Kidney glomerular epithelial cell (primary cell): ENCODE measurements at regions not wholly inside any gene's neighbourhood (a gene's known extent, or its start where the extent isn't known, plus 50 kb on each side); places are given as distances from the start of the nearest gene placed in this dataset.

Source experiments
- DNase-seq: peaks from one replicate; lab custom pipeline; 2025; lab: John Stamatoyannopoulos, UW

GRCh38 chr2:20560011-20560410, 90.9 kb downstream of the HS1BP3 start:
- no peak for DNase-seq

DNA sequence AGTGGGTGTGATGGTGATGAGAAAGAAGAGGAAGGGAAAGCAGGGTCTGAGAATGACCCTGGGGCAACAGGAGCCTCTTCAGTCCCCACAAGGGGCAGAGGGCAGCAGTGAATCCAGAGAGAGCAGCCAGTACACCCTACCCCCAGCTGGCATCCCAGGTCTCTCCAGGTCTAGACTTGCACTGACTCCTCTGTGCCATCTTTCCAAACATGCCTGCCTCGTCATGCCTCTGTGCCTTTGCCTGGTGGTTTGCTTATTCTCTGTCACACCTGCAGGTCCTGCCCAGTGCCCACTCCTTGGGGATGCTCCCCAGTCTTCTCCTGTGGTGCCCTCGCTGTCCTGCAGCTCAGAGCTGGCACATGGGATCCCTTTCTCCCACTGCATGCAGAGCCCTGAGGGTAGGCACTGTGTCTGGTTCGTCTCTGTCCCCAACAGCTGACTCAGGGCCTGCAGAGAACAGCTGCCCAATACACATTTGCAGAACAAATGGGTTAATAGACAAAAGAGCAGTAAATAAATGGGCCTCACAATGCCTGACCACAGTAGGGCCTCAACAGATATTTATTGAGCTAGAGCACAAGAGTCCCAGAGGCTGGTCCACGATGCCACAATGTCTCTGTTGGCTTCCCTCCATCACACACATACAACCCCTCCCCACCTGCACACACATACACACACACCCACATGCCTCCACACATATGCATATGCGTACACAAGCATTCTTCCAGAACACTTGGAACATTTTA, 89.8 kb downstream of the HS1BP3 start:
- no peak for DNase-seq

DNA sequence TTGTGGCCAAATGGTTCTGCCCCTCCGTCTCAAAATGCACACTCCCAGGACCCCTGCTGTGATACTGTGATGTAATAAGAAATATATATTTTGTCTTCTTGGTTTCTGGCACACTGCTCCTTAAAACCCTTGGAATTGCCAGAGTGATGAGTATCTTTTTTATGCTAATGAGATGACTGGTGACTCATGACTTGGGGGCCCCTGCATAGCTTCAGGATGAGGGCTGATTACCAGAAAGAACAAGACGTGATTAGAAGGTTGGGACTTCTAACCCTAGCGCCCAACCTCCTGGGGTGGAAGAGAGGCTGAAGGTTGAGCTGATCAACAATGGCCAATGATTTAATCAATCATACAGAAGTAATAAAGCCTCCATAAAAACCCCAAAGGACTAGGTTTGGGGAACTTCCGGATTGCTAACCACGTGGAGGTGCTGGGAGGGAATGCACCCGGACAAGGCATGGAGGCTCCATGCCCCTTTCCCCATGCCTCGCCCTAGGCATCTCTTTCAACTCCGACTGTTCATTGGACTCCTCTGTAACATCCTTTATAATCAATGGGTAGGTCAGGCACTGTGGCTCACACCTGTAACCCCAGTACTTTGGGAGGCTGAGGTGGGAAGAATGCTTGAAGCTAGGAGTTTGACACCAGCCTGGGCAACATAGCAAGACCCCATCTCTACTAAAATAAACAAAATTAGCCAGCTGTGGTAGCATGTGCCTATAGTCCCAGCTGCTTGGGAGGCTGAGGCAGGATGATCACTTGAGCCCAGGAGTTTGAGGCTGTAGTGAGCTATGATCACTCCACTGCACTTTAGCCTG, 89.1 kb downstream of the HS1BP3 start:
- DNase-seq: peak; percentile 57

DNA sequence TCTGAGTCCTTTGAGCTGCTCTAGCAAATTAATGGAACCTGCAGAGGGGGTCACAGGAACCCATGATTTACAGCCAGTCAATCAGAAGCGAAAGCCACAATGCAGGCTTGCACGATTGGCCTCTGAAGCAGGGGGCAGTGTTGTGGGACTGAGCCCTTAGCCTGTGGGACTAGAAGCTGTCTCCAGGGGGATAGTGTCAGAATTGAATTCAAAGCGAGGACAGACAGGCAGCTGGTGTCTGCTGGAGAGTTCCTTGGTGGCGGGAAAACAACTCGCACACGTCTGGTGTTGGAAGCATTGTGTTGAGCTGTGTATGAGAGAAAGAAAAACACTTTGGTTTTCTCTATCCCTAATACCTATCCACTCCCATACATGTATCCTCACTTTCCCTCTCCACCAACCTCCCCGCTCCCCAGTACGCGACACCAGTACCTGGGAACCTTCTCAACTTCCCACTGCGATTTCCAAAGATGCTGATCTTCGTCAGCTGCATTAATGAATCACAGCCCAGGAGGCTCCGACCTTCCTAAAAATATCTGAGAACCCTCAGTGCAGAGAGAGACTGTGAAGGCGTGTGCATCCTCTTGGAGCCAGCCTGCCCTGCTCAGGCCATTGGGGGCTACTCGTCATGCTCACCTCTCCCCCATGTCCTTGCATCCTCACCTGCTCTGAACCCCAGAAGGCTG, 88.2 kb downstream of the HS1BP3 start:
- DNase-seq: no peak

DNA sequence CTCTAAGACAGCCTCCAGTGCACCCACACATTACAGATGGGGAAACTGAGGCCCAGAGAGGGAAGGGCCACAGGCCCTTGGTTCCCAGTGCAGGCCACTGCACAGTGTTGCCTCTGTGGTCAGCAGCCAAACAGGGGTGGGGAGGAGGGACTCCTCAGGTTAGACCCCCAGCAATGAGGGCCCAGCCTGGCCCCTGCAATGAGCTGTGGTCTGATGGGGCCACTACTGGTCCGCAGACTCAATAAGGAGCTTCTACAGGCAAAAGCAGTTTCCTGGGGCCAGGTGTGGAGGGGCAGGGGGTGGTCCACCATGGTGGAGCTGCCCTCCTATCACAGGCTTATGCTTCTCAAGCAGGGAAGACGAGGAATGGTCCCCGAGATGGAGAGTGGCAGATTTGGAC, 87.6 kb downstream of the HS1BP3 start:
- no peak for DNase-seq

- DNase-seq: no peak
Observed at GRCh38 chr2:20563833-20564232, 87.1 kb downstream of the HS1BP3 start.

DNA sequence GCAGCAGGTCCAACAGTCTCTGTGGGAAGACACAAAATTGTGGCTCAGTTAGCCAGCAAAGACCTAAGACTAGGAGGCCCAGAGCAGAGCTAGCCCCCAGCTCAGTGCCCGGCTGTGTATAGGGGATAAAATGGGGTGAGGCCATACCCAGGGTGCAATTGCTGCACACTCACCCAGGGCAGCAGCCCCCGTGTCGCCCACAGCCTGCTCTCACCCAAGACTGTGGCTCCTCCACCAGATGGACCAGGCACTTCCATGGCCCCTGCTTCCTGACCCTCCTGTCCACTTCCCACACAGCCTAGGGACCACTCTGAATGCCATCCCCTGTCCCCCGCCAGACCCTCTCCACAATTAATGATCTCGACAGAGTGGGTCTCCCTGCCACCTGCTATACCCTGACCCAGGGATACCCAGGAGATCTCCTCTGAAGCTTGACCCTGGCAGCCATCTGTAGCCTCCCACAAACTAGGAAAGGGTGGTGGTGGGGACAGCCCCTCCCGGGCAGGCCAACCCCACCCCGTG, 85.7 kb downstream of the HS1BP3 start:
- DNase-seq: no peak

GRCh38 chr2:20565623-20566236, 85.2 kb downstream of the HS1BP3 start:
- peak; percentile 31 for DNase-seq

GRCh38 chr2:20566331-20566730, 84.6 kb downstream of the HS1BP3 start:
- DNase-seq: no peak

- DNase-seq: no peak
Observed at GRCh38 chr2:20567159-20567925, 83.6 kb downstream of the HS1BP3 start.
